Lower lobe of right lung (tissue), 2 donors: ENCODE measurements at regions not wholly inside any gene's neighbourhood (a gene's known extent, or its start where the extent isn't known, plus 50 kb on each side); places are given as distances from the start of the nearest gene placed in this dataset.

Experiments used
- ATAC-seq, 2 donors: fragments of 200-7000 bp; cut with Tn5 transposase; one replicate each; pipeline ENCODE4 v1.9.1; 2020 to 2022; ENCODE audit warnings: mild to moderate bottlenecking in 2 of 2, moderate library complexity in 2 of 2
- DNase-seq: peaks from one replicate; pipeline ENCODE4 v3.0.0-alpha.2; 2020
- H3K27ac ChIP-seq: fragments of 200-600 bp; one replicate; pipeline ENCODE4 v1.8.0; 2022
- H3K27me3 ChIP-seq: fragments of 200-600 bp; one replicate; pipeline ENCODE4 v1.8.0; 2022; ENCODE audit warnings: low read depth
- H3K36me3 ChIP-seq: fragments of 200-600 bp; one replicate; pipeline ENCODE4 v1.8.0; 2022; ENCODE audit warnings: mild to moderate bottlenecking
- H3K4me1 ChIP-seq: fragments of 200-600 bp; one replicate; pipeline ENCODE4 v1.8.0; 2022
- H3K4me3 ChIP-seq: fragments of 200-600 bp; one replicate; pipeline ENCODE4 v1.8.0; 2022; ENCODE audit warnings: mild to moderate bottlenecking
- H3K9me3 ChIP-seq: fragments of 200-600 bp; one replicate; pipeline ENCODE4 v1.8.0; 2022
- CTCF ChIP-seq: fragments of 200-600 bp; IDR thresholded peaks from one replicate; pipeline ENCODE4 v1.8.0; 2022; ENCODE audit warnings: antibody characterized with exemption, mild to moderate bottlenecking
- intact Hi-C: fragments of 100-400 bp; cut with DNase I; formaldehyde crosslinking; loops from one replicate; pipeline ENCODE4 v1.11.0; 2022
- donor health status: DM: no; HTN: yes; CAD: no; lungs with severe emphysema.

DNA sequence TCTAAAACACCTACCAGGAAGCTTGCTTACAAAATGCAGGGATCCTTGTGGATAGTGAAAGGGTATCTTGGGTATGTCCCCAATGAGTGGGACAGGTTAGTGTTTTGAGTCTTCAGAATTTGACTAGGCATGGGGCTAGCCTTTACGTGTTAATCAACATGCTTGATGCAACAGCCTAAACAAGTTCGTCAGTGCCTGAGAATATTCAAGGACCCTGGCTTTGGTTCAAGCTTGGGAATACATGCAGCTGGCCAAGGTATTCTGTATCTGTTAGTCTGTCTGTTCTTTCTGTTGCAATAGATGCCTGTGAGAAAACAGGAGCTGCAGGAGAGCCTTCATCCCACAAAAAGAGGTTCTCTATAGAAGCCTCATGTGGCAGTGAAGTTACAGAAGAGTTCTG is 149.5 kb downstream of the CCNG2 start:
- Histone ChIP-seq H3K36me3 (no peaks in the 10 kb centered on the region), H3K4me3 (no peak overlapping the region), H3K9me3 (no peaks in the 10 kb centered on the region), H3K27me3 (no peaks in the 10 kb centered on the region), H3K4me1 (no peaks in the 10 kb centered on the region), H3K27ac (no peak overlapping the region)
- DNase-seq (no peak), ATAC-seq (no peak)
- no peak for TF ChIP-seq CTCF
- intact Hi-C loops: no loop called here

- intact Hi-C loops: no loop called here
- no peak overlapping the region for H3K4me3 ChIP-seq
- H3K4me1 ChIP-seq: no peaks in the 10 kb centered on the region
- H3K27me3 ChIP-seq: no peaks in the 10 kb centered on the region
- no peaks in the 10 kb centered on the region for H3K9me3 ChIP-seq
- no peaks in the 10 kb centered on the region for H3K36me3 ChIP-seq
- no peak for DNase-seq
- peak in 1 of 2 donors; percentile 48 for ATAC-seq
- peak; percentile 34 for TF ChIP-seq CTCF
- no peak overlapping the region for H3K27ac ChIP-seq
These were observed 151.8 kb downstream of the CCNG2 start for GRCh38 chr4:77308843-77309242.

DNA sequence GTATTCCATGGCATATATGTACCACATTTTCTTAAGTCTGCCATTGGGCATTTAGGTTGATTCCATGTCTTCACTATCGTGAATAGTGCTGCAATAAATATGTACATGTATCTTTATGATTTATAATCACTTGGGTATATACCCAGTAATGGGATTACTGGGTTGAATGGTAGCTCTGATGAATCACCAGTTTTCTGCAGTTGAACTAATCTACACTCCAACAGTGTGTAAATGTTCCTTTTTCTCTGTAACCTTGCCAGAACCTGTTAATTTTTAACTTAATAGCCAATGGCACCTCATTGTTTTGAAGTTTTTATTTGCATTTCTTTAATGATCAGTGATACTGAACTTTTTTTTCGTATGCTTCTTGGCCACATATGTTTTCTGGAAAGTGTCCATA is 152.5 kb downstream of the CCNG2 start:
- no peaks in the 10 kb centered on the region for H3K9me3 ChIP-seq
- intact Hi-C loops: no loop called here
- no peak overlapping the region for H3K27ac ChIP-seq
- no peak overlapping the region for H3K4me3 ChIP-seq
- DNase-seq (no peak), ATAC-seq (no peak)
- H3K27me3 ChIP-seq: no peaks in the 10 kb centered on the region
- no peaks in the 10 kb centered on the region for H3K36me3 ChIP-seq
- no peak for TF ChIP-seq CTCF
- H3K4me1 ChIP-seq: no peaks in the 10 kb centered on the region

- Histone ChIP-seq H3K4me1 (no peaks in the 10 kb centered on the region), H3K9me3 (no peaks in the 10 kb centered on the region), H3K36me3 (no peaks in the 10 kb centered on the region), H3K27ac (no peak overlapping the region), H3K4me3 (no peak overlapping the region), H3K27me3 (no peaks in the 10 kb centered on the region)
- ATAC-seq (peak in 1 of 2 donors; percentile 36), DNase-seq (no peak)
- intact Hi-C loops: no loop called here
- TF ChIP-seq CTCF: no peak
These were observed 153.9 kb downstream of the CCNG2 start for GRCh38 chr4:77310931-77311330.

DNA sequence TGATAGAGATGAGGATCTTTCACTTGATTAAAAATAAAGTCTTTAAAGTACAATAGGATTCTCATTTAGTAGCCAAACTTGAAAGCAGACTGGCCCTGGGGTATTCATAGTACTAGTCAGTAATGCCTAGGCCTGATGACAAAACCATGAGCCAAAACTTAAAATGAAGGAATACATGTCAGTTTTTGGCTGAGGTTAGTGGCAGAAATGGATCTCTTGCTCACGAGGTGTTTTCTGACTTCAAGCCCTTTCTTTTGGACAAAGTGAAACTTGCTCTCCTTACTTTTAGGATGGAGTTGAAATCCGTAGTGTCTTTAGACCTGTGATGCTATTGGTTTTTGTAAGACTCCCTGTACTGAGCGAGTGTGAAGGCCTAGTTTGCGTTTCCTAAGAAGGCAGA is 157.7 kb downstream of the CCNG2 start:
- intact Hi-C loops: no loop called here
- DNase-seq (no peak), ATAC-seq (no peak)
- H3K27ac ChIP-seq: no peak overlapping the region
- no peak overlapping the region for H3K4me3 ChIP-seq
- no peaks in the 10 kb centered on the region for H3K9me3 ChIP-seq
- H3K4me1 ChIP-seq: no peaks in the 10 kb centered on the region
- TF ChIP-seq CTCF: no peak
- H3K36me3 ChIP-seq: no peaks in the 10 kb centered on the region
- H3K27me3 ChIP-seq: no peaks in the 10 kb centered on the region

DNA sequence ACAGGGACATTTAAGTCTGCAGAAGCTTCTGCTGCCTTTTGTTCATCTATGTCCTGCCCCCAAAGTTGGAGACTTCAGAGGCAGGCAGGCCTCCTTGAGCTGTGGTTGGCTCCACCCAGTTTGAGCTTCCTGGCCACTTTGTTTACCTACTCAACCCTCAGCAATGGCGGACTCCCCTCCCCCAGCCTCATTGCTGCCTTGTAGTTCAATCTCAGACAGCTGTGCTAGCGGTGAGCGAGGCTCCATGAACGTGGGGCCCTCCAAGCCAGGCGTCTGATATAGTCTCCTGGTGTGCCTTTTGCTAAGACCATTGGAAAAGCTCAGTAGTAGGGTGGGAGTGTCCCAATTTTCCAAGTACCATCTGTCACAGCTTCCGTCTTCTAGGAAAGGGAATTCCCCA is 170.1 kb downstream of the CCNG2 start:
- H3K36me3 ChIP-seq: no peaks in the 10 kb centered on the region
- no peak overlapping the region for H3K27ac ChIP-seq
- ATAC-seq: no peak
- H3K27me3 ChIP-seq: no peaks in the 10 kb centered on the region
- intact Hi-C loops: no loop called here
- H3K4me3 ChIP-seq: no peak overlapping the region
- H3K4me1 ChIP-seq: no peaks in the 10 kb centered on the region
- DNase-seq: no peak
- no peak for TF ChIP-seq CTCF
- peaks cover 11% of the 10 kb centered on the region for H3K9me3 ChIP-seq
